HG03442 (cell line): ENCODE measurements at regions not wholly inside any gene's neighbourhood (a gene's known extent, or its start where the extent isn't known, plus 50 kb on each side); places are given as distances from the start of the nearest gene placed in this dataset.
"Not testable (repeated sequence)": the region's sequence is repeated elsewhere in the genome, so short reads cannot be mapped to it uniquely, and the experiment has no call there.

Experiments used
- ATAC-seq: cut with Tn5 transposase; IDR thresholded peaks from one replicate; pipeline ENCODE4 v1.9.1; 2021; ENCODE audit warnings: mild to moderate bottlenecking, moderate library complexity; ENCODE audit not compliant: unreplicated experiment

DNA sequence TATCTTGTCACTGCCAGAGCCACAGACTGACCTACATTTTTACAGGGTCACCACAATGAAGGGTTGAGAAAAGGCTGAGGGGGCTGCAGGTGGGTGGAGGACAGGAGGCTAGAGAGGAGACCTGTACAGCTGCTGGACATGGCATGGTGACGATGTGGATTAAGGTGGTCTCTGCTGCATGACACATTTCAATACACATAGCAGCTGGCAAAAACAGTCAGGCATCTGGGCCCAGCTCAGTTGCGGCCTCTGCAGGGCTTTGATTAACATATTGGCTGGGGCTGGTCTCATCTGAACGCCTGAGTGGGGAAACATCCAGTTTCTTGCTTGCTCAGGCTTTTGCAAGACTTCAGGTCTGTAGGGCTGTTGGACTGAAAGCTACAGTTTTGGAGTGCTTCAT, 265.4 kb upstream of the FOXF1 start:
- ATAC-seq: no peak

DNA sequence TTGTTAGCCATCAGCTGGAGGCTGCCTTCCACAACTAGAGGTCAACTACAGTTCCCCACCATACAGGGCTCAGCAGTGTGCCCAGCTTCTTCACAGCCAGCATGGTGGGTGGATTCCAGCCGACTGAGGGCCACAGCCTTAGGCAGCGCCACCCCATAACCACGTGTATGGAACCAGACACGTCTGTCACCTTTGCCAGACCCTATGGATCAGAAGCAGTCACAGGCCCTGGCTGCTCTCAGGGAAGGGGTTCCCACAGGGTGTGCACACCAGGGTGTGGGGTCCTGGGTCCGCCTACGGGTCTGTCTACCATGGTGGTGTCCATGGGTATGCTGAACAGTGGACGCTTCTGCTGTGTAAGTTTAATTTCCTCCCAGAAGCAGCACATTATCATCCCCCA, 265.0 kb upstream of the FOXF1 start:
- ATAC-seq: no peak

DNA sequence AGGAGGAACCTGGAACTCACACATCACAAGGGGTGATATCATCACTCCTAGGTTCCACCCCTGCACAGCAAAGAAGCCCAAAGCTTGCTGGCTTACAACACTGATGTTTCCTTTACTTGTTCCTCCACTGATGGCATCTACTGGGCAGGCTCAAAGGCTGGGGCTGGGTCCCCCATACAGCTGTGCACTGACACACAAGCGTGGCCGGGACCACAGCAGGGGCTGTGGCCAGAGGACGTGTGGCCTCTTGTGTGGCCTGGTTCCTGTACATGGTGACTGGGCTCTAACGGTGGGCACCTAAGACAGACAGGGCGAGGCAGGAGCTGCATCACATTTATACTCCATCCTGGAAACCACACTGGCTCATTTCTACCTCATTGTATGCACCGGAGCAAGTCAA, 264.4 kb upstream of the FOXF1 start:
- ATAC-seq: no peak

DNA sequence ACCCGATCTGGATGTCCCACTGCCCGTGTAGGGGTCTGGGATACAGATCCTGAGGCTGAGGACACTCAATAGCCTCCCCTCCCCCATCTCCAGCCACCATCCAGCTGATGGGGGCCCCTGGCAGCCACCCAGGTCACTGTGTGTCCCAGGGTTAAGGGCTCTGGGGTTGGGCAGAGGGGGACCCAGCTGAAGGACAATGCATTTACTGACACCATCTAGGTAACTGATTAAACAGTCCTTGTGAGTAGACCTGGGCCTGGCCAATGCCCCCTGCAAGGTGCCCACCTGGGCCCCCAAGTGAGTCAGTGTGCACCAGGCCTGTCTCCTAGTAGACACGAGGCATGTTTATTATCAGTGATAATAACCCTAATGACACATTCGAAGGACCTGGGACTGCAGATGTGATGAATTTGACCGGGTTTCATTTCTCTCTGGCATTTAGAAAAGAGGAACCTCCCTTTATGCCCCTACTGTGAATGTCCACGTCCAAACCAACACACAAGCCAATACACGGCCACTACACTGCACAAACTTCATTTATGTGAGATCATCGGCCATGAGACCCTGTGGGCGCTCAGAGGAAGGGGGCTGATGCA, 261.9 kb upstream of the FOXF1 start:
- ATAC-seq: no peak

DNA sequence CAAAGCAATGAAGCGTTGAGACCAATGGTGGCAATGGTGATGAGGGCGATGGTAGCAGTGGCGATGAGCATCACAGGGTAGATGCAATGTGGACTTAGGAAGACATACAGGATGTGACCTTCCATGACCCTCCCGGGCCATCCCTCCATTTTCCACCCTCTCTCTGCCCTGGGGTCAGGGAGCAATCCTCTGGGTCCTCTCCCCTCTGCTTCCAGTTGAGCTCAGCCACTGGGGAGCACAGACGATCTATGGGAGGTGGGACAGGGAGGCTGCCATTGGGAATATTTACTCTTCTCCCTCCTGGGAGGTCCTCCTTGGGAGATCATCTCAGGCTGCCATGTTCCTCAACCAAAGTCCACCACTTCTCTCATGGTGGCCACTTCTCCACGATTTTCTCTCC, 260.7 kb upstream of the FOXF1 start:
- no peak for ATAC-seq

DNA sequence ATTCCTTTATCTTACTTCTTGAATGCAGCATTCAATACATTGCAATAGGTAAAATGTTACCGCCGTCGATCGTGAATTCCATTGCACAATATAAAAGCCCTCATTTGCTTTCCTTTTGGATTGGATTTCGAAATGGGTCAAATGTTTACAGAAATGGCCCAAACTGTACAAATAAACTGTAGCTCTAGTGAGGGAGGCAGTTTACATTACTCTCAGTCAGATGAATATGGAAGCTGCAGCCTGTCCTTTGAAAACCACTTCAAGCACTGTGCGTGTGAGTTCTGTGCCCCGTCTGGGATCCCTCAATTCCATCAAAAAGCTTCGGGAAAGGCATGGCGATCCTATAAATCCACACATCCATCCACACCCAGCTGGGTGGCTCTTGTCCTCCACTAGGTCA, 258.6 kb upstream of the FOXF1 start:
- ATAC-seq: no peak

DNA sequence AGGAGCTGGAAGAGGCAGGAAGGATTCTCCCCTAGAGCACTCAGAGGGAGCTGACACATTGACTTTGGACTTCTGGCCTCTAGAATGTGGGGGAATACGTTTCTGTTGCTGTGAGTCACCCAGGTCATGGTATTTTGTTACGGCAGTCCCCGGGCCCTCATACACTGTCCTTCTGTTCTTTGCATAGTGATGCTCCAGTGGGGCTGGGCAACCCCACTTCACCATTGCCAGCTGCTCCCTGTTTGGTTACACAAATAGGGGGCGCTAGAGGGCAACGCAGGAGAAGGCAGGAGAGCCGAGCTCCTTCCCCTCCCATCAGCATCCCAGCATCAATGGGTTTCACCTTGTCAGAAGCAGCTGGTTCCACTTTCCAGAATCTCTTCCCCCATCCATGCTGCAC, 257.7 kb upstream of the FOXF1 start:
- ATAC-seq: no peak

DNA sequence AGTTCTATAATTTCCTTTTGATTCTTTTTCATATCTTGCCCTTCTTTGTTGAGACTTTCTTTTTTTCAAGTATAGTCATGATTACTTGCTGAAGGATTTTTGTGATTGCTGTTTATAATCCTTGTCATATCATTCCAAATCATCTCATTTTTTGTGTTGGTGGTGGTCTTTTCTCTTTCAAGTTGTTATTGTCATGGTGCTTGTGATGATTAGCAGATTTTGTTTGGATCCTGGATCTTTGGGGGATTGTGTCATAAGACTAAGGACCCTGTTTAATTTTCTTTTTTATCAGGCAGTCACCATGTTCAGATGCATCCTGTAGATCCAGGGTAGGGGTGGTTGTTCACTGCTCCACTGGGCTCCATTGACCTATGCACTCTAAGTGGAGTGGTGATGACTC, 254.4 kb upstream of the FOXF1 start:
- ATAC-seq: no peak

DNA sequence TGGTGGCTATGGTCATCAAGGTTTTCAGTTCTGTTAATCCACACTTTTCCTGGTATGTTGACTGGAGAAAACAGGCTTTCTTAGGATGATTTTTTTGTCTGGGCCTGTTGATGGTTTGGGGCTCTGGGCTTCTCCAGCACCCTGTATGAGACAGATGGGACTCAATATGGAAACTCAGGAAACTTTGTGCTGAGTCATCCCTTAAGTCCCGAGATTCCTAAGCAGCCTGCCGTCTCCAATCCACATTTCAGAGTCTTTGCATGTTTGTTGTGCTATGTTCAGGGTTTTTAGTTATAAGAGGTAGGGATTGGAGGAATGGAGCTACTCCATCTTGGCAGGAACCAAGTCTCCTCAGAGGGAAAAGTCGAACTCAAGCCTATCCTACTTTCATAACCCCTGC, 253.3 kb upstream of the FOXF1 start:
- ATAC-seq: no peak

DNA sequence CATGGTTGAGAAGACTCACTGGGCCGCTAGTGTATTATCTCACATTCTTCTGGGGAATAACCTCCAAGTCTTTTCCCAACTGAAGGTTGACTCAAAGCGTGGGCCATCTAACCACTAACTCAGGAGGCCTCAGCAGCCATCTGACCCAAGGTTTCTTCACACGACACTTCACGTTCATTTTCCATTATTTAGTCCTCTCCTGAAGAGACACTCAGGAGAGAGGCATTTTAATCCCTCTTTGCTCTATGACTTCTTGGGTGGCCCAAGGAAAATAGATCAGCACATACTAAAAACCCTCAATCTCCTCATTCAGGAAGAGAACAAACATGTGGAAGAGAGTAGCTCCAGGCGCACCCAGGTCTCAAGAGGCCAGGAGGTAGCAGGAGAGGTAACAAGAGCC, 252.8 kb upstream of the FOXF1 start:
- ATAC-seq: no peak

DNA sequence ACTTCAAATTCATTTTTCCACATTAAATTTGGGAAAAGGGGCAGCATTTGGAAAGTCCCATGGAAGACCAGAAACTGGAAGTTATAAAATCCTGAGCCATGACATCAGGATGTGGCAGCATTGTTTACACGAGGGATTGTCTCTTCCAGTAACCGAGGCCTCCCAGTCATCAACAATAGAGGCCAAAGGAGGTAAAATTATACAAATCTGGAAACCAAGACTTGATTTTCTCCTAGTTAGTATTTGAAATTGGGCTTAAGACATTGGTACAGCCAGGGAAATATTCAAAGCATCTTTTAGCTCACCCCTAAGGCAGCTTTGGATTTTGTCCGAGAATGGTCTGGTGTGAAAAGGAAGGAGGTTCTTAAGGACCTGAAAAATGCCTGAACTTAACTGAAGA, 251.6 kb upstream of the FOXF1 start:
- ATAC-seq: no peak

DNA sequence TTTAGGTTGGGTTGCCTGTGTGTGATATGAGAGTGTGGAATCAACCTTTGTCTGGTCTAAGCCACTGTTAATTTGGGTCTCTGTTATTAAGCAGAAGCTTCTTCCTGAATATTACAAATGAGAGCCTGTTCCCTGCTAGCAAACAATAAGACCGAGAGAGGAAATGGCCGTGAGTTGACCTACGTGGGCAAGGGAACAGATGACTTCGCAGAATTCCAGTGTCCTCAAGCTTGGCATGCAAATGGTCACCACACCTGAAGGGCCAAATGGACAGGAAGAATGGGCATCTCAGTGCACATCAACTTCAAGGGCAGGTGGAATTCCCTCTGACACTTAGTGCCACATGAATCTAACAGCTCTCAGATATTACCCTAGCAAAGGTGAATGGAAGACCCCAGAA, 250.8 kb upstream of the FOXF1 start:
- ATAC-seq: no peak

DNA sequence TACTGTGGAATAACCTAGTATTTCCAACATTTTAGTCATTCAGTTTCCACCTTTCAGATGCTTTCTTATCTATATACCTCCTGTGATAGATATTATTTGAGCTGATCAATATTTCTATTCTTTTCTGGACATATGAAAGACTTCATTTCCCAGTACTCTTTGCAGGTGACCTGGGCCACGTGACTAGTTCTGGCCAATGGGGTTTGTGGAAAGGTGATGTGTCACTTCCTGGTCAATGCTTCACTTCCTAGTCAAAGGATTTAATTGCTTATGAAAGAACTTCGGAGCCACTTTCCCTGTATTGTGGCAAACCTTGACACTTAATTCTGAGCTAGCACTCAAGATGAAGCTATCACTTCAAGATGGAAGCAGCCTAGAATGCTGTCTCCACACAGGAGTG, 248.9 kb upstream of the FOXF1 start:
- ATAC-seq: no peak

DNA sequence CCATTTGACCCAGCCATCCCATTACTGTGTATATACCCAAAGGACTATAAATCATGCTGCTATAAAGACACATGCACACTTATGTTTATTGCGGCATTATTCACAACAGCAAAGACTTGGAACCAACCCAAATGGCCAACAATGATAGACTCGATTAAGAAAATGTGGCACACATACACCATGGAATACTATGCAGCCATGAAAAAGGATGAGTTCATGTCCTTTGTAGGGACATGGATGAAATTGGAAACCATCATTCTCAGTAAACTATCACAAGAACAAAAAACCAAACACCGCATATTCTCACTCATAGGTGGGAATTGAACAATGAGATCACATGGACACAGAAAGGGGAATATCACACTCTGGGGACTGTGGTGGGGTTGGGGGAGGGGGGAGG, 242.7 kb upstream of the FOXF1 start:
- ATAC-seq: not testable (repeated sequence)

DNA sequence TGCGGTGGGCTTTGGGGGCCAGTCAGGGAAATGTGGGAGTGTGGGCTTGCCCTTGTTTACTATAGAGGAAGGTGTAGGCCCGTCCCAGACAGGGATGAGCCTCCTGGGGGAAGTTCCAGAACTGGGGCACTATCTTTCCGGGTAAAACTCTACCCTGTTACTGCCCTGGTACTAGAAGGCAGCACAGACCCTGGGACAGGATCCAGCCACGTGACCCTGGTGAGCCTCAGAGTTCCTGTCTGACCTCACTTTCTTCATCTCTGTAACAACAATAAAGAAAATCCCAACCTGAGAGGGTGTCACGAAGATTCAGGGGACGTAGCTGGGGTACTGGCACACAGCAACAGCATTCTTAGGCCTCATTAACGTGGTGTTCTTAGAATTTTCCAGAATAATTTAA, 239.6 kb upstream of the FOXF1 start:
- ATAC-seq: no peak

DNA sequence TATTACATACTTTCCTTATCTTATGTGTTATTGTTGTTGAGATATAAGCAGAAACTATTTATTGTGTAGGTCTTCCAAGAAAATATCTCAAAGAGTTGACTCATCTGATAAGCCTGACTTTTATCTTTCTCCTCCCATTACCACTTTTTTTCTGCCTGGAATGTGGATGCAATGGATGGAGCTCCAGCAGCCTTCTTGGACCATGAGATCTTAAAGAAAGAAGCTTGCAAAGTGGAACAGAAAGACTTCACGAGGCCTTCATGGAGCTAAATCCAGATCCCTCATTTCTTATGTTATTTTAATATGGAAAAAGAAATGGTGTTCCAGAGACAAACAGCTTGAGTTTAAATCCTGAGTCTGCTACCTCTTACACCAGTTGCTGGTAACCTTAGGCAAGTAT, 237.6 kb upstream of the FOXF1 start:
- no peak for ATAC-seq

DNA sequence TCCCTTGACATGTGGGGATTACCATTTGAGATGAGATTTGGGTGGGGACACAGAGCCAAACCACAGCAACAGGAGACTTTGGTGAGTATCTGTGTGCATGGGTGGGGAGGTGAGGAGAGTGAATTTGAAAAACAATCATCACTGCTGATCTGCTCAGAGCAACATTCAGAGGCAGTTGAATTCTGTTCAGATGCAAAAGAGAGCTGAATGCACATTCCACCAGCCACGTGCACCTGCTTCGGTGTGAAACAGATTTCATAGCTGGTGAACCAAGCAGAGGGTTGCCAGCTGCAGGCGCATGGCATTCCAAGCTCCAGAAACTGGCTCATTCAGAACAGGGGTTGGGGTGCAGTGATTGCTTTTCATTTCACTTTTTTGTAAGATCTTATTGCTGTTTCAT, 233.1 kb upstream of the FOXF1 start:
- ATAC-seq: no peak

DNA sequence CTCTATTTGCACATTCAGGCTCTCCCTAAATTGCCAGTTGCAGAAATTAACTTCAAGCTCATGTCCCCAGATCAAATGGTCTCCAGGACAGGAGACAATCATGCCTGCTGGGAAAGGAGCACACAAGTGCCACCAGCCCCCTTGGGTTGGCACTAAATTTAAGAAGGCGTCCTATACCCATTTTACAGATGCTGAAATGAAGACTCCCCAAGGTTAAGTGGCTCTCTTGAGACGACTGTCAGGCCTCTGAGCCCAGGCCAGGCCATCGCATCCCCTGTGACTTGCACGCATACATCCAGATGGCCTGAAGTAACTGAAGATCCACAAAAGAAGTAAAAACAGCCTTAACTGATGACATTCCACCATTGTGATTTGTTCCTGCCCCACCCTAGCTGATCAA, 232.5 kb upstream of the FOXF1 start:
- not testable (repeated sequence) for ATAC-seq

DNA sequence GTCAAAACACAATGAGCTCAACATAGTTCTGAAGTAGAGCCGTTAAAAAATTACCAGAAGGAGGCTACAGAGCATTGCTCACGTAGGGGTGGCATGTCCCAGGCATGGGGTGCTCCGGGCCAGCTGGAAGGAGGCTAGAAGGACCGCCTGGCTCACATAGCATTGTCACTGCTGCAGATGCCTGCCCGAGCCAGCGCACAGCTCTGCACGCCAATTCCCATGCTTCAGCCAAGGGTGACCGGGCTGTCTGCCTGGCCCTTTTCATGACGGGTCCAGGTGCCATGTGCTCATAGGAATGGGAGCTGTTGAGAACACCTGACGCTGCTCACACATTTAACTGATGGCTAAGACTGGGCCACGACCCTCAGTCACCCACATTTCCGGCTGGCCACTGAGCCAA, 228.9 kb upstream of the FOXF1 start:
- ATAC-seq: no peak

DNA sequence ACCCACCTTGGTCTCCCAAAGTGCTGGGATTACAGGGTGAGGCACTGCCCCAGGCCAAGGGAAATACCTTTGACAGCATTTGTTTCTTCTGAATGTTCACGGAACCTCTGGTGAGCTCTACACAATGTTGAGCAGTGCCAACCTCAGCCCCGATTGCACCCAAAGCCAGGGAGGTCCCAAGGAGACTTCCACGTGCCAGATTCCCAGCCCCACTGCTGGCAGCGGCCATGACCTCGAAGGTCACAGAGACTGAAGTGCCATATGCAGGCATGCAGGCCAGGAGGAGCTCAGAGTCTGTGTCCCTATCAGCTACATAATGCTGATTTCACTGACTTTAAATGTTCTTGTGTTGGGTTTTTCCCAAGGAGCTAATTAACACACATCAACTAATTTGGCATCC, 226.4 kb upstream of the FOXF1 start:
- no peak for ATAC-seq

DNA sequence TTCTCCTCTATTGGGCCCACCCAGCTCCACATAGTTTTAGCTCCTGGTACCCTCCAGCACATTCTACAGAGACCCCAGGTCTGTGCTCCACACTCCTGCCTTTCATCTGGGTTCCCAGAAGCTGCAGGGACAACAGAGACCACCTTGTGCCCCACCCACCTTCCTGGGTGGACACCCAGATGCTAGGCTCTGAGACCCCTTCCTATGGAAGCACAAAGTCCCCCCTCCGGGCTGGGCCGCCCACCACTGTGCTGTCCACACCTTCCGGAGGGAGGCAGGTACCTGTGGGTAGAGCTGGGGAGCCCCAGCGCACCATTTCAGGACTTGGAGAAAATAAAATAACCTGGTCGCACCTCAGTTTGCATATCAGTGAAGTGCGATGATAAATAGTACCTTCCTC, 224.9 kb upstream of the FOXF1 start:
- no peak for ATAC-seq

DNA sequence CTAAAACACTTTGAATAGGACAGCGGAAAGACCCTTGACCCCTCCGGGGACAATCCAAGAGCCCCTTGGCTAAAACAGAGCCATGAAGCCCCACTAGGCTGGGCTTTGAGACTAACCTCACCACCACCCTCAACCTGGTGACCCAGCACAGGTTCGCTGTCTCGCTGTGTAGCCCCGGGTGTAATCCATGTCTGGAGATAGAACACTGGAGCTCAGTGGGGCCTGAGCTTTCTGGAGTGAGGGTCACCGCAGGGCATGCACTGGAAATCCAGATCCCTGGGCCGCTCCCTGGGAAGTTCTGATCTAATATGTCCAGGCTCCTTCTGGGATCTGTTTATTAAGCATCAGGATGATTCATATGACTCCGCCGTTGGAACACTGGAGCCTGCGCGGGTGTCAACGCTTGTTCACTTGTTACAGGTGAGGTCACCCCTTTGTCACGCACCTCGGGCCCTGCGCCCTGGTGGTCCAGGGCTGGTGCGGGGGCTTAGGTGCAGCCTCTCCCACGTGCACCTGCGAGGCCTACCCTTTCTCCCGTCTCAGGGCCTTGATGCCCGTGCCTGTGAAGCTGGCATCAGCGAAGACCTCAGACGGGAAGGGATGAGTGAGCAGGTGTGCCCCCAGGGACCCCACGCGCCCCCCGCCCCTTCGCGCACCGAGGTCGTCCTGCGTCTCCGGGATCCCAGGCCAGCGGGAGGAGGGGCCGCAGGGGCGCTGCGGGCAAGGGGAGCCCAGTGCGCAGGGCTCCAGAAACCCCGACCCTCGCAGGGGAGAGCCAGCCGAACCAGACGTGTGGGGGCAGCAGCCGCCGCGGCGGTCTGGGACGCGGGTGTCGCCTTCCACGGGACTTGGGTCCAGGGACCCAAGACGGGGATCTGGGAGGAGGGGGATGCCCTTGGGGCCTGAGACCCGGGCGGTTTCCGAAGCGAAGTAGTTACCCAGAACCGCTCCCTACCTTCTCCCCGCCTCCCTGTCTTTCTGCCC, 224.1 kb upstream of the FOXF1 start:
- ATAC-seq: no peak
